HG03066 (cell line): ENCODE measurements at regions not wholly inside any gene's neighbourhood (a gene's known extent, or its start where the extent isn't known, plus 50 kb on each side); places are given as distances from the start of the nearest gene placed in this dataset.

Experiments
- ATAC-seq: cut with Tn5 transposase; IDR thresholded peaks from one replicate; pipeline ENCODE4 v1.9.1; 2021; ENCODE audit warnings: low read depth; ENCODE audit not compliant: unreplicated experiment

GRCh38 chr1:219365451-219365850, 191.8 kb downstream of the LYPLAL1 start:
- ATAC-seq: no peak

DNA sequence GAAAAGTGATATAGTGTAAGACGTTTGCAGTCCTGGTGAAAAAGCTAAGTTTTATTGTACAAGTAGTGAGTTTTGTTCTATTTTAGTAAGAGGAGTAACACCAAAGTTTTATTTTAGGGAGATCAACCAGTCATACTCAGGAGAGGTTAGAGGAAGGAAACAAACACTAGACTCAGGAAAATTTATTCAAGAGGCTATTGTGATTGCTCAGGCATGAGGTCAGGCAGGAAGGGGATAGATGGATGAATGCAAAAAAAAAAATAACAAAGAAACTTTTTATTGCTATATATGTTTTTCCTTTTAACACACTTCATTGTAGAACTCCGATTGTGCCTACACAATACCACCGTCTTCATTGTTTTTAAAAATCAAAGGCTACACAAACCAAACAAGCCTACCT, 189.0 kb downstream of the LYPLAL1 start:
- ATAC-seq: no peak

DNA sequence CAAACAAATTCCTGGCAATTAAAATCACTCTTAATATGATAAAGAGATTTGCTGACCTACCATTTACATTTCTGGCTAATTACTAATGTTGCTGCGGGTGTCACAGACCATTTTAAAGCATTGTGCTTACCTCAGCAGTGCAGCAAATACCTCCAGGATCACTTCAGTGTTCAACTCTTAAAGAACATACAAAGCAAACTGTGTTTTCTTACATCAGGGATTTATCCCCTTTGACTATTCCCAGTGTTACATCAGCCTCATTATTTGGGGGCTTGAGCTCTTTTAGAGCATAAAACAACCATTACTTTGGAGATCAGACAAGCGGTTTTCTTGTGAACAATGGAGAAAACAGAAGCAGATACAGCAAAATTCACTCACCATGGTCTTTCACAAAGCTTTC, 185.4 kb downstream of the LYPLAL1 start:
- no peak for ATAC-seq

DNA sequence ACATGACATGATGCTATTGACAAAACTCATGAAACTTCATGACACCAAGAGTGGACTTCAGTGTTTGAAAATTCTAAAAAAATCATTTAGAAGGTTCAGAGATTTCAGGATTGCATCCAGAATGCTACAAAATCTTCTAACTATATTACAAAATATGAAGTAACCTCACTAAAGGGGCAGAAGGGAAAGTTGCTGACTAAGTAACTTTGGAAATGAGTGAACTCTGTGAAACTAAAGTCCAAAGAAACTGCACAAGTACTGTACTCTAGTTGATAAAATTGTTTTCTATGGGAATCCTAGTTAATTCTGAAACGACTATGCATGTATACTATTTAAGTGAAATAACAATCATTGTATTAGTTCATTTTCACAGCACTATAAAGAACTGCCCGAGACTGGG, 184.4 kb downstream of the LYPLAL1 start:
- ATAC-seq: no peak

- no peak for ATAC-seq
These were observed 181.3 kb downstream of the LYPLAL1 start for GRCh38 chr1:219354962-219355361.

DNA sequence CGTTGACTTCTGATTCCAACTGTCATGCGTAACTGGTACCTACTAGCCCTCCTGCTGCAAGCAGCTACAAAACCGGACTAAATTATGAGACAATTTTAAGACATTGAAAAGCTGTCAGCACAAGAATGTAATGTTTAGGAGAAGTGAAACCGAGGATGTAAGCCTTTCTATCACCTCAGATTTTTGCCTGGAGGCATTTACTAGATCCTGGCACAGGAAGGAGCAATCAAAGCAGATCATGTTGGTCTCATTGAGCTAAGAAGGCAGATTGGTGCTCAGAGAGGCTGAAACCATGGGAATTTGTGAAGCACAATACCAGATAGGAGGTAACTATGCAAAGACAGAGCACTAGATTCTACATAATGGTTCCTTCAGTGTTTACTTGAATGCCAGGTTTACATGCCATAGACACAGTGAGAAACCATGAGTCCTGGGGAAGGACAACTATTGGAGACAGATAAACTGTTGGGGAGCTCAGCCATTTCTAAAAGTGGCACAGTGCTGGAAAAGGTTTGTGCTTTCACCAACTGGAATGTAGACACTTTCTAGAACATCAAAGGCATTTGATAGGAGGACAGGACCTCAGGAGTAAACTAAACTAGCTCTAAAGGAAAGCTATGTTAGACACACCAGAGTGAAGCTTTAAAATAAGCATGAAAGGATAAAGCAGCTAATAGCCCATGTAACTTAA, 179.4 kb downstream of the LYPLAL1 start:
- no peak for ATAC-seq

- no peak for ATAC-seq
These were observed 176.7 kb downstream of the LYPLAL1 start for GRCh38 chr1:219350172-219350931.

- ATAC-seq: no peak
These were observed 174.3 kb downstream of the LYPLAL1 start for GRCh38 chr1:219347921-219348391.

DNA sequence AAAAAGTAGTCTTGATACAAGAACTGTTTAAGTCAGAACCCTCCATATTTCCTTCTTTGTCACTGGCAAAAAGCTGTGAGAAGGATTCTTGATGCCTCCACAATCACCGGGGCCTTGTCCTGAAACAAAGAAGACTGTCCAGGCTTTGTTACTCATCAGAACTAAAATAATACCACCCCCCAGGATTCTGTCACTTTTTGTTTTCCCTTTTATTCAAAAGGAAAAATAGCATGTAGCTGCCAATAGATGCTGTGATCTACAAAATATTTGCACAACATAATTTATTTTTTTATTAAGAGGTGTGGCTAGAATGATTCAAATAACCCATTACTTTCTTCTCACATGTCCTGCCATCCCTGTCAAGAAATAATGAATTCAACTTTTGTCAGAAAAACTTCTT, 173.7 kb downstream of the LYPLAL1 start:
- no peak for ATAC-seq

DNA sequence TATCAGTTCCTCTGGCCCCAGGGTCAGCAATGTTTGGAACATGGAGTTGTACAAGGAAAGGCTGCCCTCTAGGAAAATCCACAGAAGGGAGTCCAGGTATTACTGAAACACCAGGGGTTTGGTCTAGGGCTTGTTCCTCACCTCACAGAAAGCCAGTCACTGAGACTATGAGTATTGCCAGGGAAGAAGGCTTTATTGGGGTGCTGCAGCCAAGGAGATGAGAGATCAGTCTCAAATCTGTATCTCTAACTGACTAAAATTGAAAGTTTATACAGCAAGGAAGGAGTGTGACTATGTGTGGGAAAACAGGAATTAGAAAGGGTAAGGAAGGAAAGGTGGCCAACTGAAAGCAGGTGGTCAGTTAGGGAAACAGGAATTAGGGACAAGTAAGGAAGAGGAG, 172.3 kb downstream of the LYPLAL1 start:
- no peak for ATAC-seq

DNA sequence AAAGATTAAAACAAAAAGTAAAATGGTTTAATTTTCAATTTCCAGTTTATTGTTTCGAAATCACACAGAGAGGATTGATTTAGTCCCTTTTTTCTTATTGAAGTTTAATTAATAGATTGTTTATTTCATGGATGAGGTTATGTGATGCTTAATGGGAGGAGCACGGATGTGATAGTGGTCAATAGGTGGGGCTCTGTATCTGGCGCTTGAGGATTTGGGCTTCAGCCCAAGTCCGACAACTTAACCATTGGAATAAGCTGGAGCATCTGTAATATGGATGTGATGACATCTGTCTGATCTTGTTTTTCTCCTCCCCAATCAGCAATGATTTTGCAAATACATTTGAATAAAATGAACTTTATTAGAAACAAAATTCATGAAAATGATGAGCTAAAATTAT, 169.2 kb downstream of the LYPLAL1 start:
- ATAC-seq: no peak

DNA sequence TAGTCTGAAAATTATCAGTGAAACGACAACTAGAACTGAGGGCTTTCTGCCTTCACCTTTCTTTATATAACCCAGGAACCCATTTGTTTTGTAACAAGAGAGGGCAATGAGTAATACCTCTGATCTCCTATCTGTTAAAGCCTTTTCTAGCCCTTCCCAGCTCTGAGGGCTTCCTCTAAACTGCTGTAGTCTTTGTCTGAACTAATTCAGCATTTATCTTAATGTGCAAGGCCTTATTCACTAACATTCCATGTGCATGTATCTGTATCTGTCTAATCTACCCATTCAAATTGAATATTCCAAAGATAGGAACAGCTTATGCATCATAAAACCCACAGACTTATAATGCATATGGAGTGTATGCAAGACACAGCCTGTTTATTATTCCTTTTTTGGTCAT, 167.1 kb downstream of the LYPLAL1 start:
- no peak for ATAC-seq

GRCh38 chr1:219339466-219339865, 165.8 kb downstream of the LYPLAL1 start:
- no peak for ATAC-seq

GRCh38 chr1:219337588-219337987, 163.9 kb downstream of the LYPLAL1 start:
- ATAC-seq: no peak

GRCh38 chr1:219333626-219334025, 159.9 kb downstream of the LYPLAL1 start:
- ATAC-seq: no peak

DNA sequence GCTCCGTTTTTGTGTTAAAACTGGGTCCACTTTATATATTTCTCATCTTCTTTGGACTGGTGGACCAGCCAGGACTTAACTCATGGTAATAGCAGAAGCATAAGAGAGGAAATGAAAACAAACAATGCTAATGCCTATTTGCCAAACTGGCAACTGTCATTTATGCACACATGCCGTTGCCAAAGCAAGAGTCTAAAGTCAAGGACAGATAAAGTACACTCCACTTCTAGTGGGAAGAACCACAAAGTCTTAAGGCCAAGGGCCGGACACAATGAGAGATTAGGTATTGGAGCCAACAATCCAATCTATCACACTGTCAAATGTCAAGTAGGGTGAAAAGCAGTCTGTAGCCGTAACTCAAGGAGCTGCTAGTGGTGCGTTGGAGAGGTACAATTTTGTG, 157.7 kb downstream of the LYPLAL1 start:
- no peak for ATAC-seq

- no peak for ATAC-seq
These were observed 157.0 kb downstream of the LYPLAL1 start for GRCh38 chr1:219330669-219331068.

- ATAC-seq: no peak
These were observed 156.3 kb downstream of the LYPLAL1 start for GRCh38 chr1:219330001-219330400.

- no peak for ATAC-seq
These were observed 155.9 kb downstream of the LYPLAL1 start for GRCh38 chr1:219329578-219329977.

DNA sequence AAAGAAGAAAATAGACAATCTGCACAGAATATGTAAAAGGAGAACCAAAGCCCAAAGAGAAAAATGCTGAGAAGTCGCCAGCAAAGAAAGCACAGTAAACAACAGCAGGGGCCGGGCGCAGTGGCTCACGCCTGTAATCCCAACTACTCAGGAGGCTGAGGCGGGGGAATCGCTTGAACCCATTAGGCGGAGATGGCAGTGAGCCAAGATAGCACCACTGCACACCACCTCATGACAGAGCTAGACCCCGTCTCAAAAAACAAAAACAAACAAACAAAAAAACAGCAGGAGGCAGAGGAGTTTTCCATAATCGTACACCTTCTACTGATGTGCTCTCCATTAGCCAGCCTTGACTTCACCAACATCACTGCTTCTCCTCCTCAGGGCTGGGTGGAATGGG, 153.2 kb downstream of the LYPLAL1 start:
- no peak for ATAC-seq

DNA sequence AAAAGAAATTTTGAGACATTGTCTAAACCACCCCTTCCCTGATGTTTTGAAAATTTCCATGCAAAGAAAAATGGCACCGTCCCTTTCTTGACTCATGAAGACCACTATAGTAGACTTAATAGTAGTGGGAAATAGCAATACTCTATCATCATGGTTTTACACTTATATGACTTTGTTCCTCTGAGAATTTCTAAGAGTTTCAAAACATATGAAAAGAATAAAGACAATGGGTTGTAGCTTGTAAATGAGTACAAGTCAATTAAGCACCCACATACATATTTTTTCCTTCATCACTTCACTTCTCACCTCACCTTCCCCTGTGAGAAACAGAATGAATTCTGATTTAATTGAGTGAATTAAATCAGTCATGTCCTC, 151.7 kb downstream of the LYPLAL1 start:
- ATAC-seq: no peak
